ENCODE measurements at regions not wholly inside any gene's neighbourhood (a gene's known extent, or its start where the extent isn't known, plus 50 kb on each side); places are given as distances from the start of the nearest gene placed in this dataset.

DNA sequence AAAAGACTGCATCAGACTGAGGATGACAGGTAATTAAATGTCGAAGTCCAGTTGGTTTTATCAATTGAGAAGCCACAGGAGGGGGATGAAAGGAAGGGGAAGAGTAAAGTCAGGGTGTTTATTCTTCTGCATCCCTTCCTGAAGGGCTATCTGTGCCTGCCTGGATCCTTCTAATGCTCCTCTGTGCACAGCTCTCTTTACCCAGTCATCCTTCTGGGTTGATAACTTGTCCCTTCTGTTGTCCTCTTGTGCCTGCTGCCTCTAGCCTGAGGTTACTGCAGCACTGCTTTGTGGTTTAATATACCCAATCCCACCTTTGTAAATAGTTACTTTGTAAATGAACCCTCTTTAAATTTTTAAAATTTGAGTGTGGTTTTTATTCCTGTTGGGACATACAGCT, 1127.3 kb downstream of the EPHA7 start:
- no peaks in the 10 kb centered on the region for H3K27me3 ChIP-seq (replicated peaks; ENCODE audit: control insufficient read depth, insufficient read depth, low read length)
- TF ChIP-seq, protein P1, sequence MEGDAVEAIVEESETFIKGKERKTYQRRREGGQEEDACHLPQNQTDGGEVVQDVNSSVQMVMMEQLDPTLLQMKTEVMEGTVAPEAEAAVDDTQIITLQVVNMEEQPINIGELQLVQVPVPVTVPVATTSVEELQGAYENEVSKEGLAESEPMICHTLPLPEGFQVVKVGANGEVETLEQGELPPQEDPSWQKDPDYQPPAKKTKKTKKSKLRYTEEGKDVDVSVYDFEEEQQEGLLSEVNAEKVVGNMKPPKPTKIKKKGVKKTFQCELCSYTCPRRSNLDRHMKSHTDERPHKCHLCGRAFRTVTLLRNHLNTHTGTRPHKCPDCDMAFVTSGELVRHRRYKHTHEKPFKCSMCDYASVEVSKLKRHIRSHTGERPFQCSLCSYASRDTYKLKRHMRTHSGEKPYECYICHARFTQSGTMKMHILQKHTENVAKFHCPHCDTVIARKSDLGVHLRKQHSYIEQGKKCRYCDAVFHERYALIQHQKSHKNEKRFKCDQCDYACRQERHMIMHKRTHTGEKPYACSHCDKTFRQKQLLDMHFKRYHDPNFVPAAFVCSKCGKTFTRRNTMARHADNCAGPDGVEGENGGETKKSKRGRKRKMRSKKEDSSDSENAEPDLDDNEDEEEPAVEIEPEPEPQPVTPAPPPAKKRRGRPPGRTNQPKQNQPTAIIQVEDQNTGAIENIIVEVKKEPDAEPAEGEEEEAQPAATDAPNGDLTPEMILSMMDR (IDR thresholded peaks at IDR 0.05; ENCODE audit: insufficient read depth, low read length, poor library complexity, severe bottlenecking) = no peak
- no peak for DNase-seq (ENCODE audit: extremely low read depth, insufficient read length)
- no peak overlapping the region for H3K4me3 ChIP-seq (replicated peaks; ENCODE audit: low read depth, low read length)
- no peaks in the 10 kb centered on the region for H3K36me3 ChIP-seq (ENCODE audit: control insufficient read depth, insufficient read depth, low read length)

DNA sequence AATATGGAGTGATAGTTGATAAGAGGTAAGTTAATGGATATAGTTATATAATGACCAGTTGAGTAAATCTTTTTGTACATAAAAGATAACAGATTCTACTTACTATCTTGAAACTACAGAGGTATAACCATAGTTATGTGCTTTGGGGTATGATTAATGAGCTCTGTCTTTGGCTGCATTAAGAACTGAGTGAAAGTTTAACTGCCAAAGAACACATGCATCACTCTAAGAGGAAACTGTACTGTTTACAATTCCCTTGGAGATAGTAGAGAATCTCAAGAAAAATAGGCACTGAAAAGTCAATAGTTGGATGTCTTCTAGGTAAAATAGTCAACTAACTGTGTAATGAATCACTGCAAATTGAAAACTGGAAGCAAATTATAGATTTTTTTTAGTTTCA, 1129.5 kb downstream of the EPHA7 start:
- no peak for DNase-seq (ENCODE audit: extremely low read depth, insufficient read length)

DNA sequence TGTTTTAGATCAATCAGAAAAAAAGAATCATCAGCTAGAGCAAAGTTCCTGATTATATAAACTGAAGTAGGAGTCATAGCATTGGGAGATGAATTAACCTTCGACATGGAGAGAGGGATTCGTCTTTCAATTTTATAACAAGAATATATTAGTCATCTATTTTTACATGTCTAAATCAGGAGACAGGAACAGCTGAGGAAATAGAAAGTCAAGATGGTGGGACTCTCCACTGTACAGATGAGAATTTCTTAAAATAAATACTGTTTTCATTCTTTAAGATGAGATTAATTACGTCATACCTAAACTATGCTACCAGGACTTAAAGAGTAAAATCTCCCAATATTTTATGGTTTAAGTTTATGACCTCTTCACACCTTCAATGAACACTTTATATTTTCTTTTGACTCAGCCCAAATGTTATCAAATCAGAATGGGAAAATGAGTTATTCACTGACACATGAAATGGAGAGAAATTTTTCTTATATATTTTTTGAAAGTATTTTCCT, 1137.7 kb downstream of the EPHA7 start:
- no peak for DNase-seq (ENCODE audit: extremely low read depth, insufficient read length)
- H3K4me3 ChIP-seq (replicated peaks; ENCODE audit: low read depth, low read length) = no peak overlapping the region
- TF ChIP-seq, protein P1 (IDR thresholded peaks at IDR 0.05; ENCODE audit: insufficient read depth, low read length, poor library complexity, severe bottlenecking) = no peak

More for the DNA sequence above, 1129.5 kb downstream of the EPHA7 start:
- TF ChIP-seq, protein P1 (IDR thresholded peaks at IDR 0.05; ENCODE audit: insufficient read depth, low read length, poor library complexity, severe bottlenecking) = no peak
- Histone ChIP-seq H3K27me3 (replicated peaks; ENCODE audit: control insufficient read depth, insufficient read depth, low read length) (no peaks in the 10 kb centered on the region), H3K36me3 (ENCODE audit: control insufficient read depth, insufficient read depth, low read length) (no peaks in the 10 kb centered on the region), H3K4me3 (replicated peaks; ENCODE audit: low read depth, low read length) (no peak overlapping the region)

DNA sequence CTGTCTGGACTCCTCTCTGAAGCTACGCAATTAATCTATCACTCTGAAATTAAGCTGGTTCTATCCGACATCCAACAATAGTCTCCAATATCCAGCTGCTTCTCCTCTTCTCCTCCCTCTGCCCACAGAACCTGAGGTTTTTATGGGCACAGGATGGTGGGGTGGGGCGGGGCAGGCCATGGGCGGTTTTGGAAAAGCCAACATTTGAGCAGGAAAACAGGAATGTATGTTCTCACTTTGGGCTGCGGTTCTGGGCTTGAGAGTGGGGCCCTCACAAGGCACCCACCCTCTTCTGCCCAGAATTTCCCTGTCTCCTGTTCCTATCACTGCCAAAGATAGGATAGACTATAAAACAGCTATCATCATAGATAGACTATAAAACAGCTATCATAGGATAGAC, 1144.2 kb downstream of the EPHA7 start:
- TF ChIP-seq, protein P1 (IDR thresholded peaks at IDR 0.05; ENCODE audit: insufficient read depth, low read length, poor library complexity, severe bottlenecking) = no peak
- H3K27me3 ChIP-seq (replicated peaks; ENCODE audit: control insufficient read depth, insufficient read depth, low read length) = no peaks in the 10 kb centered on the region
- no peaks in the 10 kb centered on the region for H3K36me3 ChIP-seq (ENCODE audit: control insufficient read depth, insufficient read depth, low read length)
- no peak overlapping the region for H3K4me3 ChIP-seq (replicated peaks; ENCODE audit: low read depth, low read length)
- DNase-seq (ENCODE audit: extremely low read depth, insufficient read length) = no peak

More for the DNA sequence above, 1137.7 kb downstream of the EPHA7 start:
- Histone ChIP-seq H3K36me3 (ENCODE audit: control insufficient read depth, insufficient read depth, low read length) (no peaks in the 10 kb centered on the region), H3K27me3 (replicated peaks; ENCODE audit: control insufficient read depth, insufficient read depth, low read length) (no peaks in the 10 kb centered on the region)

DNA sequence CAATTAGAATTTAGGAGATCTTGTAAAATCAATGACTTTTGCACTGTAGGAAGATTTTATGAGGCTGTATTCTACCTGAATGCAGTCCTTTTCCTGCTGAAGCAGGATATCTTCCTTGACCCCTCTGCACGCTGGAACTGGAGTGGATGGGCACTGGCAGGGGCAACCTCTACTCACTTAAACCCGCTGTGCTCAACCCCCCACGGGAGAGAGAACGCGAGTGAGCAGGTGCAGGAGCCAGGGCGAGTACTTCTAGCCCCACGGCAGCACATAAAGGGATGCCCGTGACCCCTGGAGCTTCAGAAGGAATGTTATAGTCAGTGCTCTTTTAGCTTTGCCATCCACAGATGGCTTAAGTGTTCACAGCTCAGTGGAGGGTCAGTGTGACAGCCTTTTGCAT, 1144.8 kb downstream of the EPHA7 start:
- no peaks in the 10 kb centered on the region for H3K36me3 ChIP-seq (ENCODE audit: control insufficient read depth, insufficient read depth, low read length)
- no peak for DNase-seq (ENCODE audit: extremely low read depth, insufficient read length)
- no peaks in the 10 kb centered on the region for H3K27me3 ChIP-seq (replicated peaks; ENCODE audit: control insufficient read depth, insufficient read depth, low read length)
- TF ChIP-seq, protein P1 (IDR thresholded peaks at IDR 0.05; ENCODE audit: insufficient read depth, low read length, poor library complexity, severe bottlenecking) = no peak
- no peak overlapping the region for H3K4me3 ChIP-seq (replicated peaks; ENCODE audit: low read depth, low read length)

DNA sequence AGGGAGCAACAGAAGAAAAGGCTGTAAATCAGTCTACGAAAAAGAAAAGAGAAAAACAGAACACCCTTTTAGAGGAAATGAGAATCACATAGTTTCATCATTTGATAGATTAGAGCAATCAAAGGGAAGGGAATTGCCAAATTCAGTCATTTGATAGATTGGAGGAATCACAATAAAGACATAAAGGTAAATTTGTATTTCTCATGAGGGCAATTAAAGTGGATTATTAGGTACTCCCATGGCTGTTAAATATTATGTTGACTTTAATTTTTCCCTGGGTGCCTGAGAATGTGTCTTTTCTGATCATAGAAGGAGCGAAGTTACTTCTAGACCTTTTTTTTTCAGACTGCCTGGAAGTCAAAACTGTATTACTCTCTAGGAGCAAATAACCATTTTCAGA, 1145.7 kb downstream of the EPHA7 start:
- TF ChIP-seq, protein P1 (IDR thresholded peaks at IDR 0.05; ENCODE audit: insufficient read depth, low read length, poor library complexity, severe bottlenecking) = no peak
- Histone ChIP-seq H3K4me3 (replicated peaks; ENCODE audit: low read depth, low read length) (no peak overlapping the region), H3K27me3 (replicated peaks; ENCODE audit: control insufficient read depth, insufficient read depth, low read length) (no peaks in the 10 kb centered on the region), H3K36me3 (ENCODE audit: control insufficient read depth, insufficient read depth, low read length) (no peaks in the 10 kb centered on the region)
- DNase-seq (ENCODE audit: extremely low read depth, insufficient read length) = no peak
